Sigmoid colon (tissue), 6 donors: ENCODE measurements at regions not wholly inside any gene's neighbourhood (a gene's known extent, or its start where the extent isn't known, plus 50 kb on each side); places are given as distances from the start of the nearest gene placed in this dataset.

Experiments used
- DNase-seq: peaks from one replicate; pipeline ENCODE4 v3.0.0-alpha.2; 2019
- H3K27ac ChIP-seq, 4 donors: fragments of 200-600 bp; sonication (generic); one replicate each; pipeline ENCODE4 v1.5.1; 2016 to 2019; ENCODE audit warnings: mild to moderate bottlenecking in 1 of 4
- H3K27me3 ChIP-seq, 3 donors: fragments of 200-600 bp; sonication (generic); one replicate each; pipeline ENCODE4 v1.5.1; 2019; ENCODE audit warnings: mild to moderate bottlenecking in 1 of 3
- H3K36me3 ChIP-seq, 4 donors: fragments of 200-600 bp; sonication (generic); one replicate each; pipeline ENCODE4 v1.5.1; 2016 to 2019
- H3K4me1 ChIP-seq, 4 donors: fragments of 200-600 bp; sonication (generic); one replicate each; pipeline ENCODE4 v1.5.1; 2017 to 2019
- H3K4me3 ChIP-seq, 4 donors: fragments of 200-600 bp; sonication (generic); one replicate each; pipeline ENCODE4 v1.5.1; 2017 to 2019; ENCODE audit warnings: mild to moderate bottlenecking in 2 of 4, moderate library complexity in 1 of 4
- H3K9me3 ChIP-seq, 4 donors: fragments of 200-600 bp in 3 of 4; sonication (generic) in 3 of 4; one replicate each; pipeline versions ENCODE4 v1.5.1 to v1.6.1; 2013 to 2019
- CTCF ChIP-seq, 4 experiments: fragments of 450-650 bp in 3 of 4; fragments of 200-600 bp in 1 of 4; IDR thresholded peaks; one replicate each; pipeline ENCODE4 v1.5.1; 2016 to 2019; ENCODE audit warnings: antibody characterized with exemption in 4 of 4, mild to moderate bottlenecking in 3 of 4, moderate library complexity in 2 of 4
- EP300 ChIP-seq, 4 donors: sonication (generic); formaldehyde crosslinking; IDR thresholded peaks; one replicate each; pipeline ENCODE4 v1.6.1; 2017; ENCODE audit warnings: antibody characterized with exemption in 4 of 4
- POLR2A ChIP-seq, 2 donors: fragments of 450-650 bp; IDR thresholded peaks; one replicate each; pipeline ENCODE4 v1.6.1; 2016; ENCODE audit warnings: antibody characterized with exemption in 2 of 2, mild to moderate bottlenecking in 2 of 2, moderate library complexity in 2 of 2
- POLR2AphosphoS5 ChIP-seq, 4 donors: sonication (generic); formaldehyde crosslinking; IDR thresholded peaks; one replicate each; pipeline ENCODE4 v1.6.1; 2017; ENCODE audit warnings: antibody characterized with exemption in 4 of 4
- WGBS, 2 donors: extraction: QIAGEN DNeasy Blood & Tissue Kit; methylation state at CpG; one replicate each; pipeline ENCODE4 v1.1.7; 2013; 5-methylcytosine and 5-hydroxymethylcytosine counted together
- intact Hi-C: fragments of 100-400 bp; cut with DNase I; formaldehyde crosslinking; loops from one replicate; pipeline ENCODE4 v1.15.1; 2023
- donor health status: healthy with polysubstance abuse.
- donor health status: healthy.

DNA sequence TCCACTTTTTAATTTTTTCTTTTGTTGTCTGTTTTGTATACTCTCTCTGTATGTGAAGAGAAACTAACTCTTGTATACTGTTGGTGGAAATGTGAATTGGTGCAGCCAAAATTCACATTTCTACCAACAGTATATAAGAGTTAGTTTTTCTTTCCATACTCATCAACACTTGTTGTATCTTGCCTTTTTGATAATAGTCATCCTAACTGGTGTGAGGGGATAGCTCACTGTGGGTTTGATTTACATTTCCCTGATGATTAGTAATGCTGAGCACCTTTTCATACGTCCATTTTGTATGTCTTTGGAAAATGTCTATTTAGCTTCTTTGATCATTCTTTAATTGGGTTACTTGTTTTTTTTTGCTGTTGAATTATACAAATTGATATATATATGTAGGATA is 375.5 kb upstream of the IGFBP3 start:
- WGBS, 2 donors: 95% methylated on average over 1 of the region's 1 CpG
- H3K4me3 ChIP-seq: no peak overlapping the region

DNA sequence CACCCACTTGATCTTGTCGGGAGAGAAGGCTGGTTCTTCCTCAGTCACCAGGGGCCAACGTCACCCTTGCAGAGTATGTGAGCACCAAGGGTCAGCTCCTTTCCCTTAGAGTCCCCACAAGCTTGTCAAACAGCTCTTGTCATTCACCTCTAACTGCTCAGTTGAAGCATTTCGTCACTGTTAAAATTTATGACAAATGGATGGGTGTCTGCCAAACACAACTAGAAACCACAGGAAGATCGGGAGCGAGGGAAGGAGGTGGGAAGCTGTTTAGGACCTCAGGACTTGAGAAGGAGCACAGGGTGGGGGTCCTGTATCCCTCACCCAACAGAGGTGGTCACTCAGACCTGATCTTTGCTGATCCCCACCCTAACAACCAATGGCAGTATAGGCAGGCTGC is 373.3 kb upstream of the IGFBP3 start:
- Histone ChIP-seq H3K4me3 (no peak overlapping the region), H3K27ac (no peak overlapping the region), H3K27me3 (no peaks in the 10 kb centered on the region), H3K36me3 (no peaks in the 10 kb centered on the region), H3K9me3 (peaks cover 0 to 1% (median 0%) of the 10 kb centered on the region in 4 donors), H3K4me1 (no peaks in the 10 kb centered on the region)
- WGBS, 2 donors: 83 to 87% methylated on average over 5 of the region's 5 CpGs
- no peak for TF ChIP-seq CTCF (IDR thresholded peaks at IDR 0.05)
- no peak for DNase-seq
- intact Hi-C loops: no loop called here

More for the DNA sequence above, 375.5 kb upstream of the IGFBP3 start:
- intact Hi-C loops: no loop called here
- Histone ChIP-seq H3K9me3 (peaks cover 0 to 1% (median 0%) of the 10 kb centered on the region in 4 donors), H3K36me3 (no peaks in the 10 kb centered on the region), H3K27me3 (no peaks in the 10 kb centered on the region), H3K27ac (no peak overlapping the region), H3K4me1 (no peaks in the 10 kb centered on the region)
- TF ChIP-seq POLR2AphosphoS5 (IDR thresholded peaks at IDR 0.05) (no peak), CTCF (IDR thresholded peaks at IDR 0.05) (no peak), POLR2A (IDR thresholded peaks at IDR 0.05) (no peak), EP300 (IDR thresholded peaks at IDR 0.05) (no peak)
- no peak for DNase-seq

DNA sequence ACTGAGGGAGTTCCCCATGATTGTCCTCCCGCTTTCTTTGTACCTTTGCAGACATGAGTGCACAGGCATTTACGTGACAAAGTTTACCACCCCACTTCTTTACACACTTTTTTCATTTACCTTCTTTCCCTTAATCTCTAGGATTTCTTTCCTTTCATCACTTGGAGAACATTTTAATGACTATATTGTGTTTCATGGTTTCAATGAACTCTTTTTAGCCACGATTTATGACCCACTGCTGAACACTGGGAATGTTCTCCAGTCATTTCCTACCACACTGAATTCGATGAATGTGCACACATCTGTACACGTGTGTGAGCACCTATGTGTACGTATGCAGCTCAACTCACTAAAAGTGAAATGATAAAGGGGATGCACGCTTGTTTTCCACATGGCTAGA is 371.7 kb upstream of the IGFBP3 start:
- H3K27me3 ChIP-seq: no peaks in the 10 kb centered on the region
- intact Hi-C loops: no loop called here
- no peak for DNase-seq
- no peaks in the 10 kb centered on the region for H3K36me3 ChIP-seq
- no peaks in the 10 kb centered on the region for H3K4me1 ChIP-seq
- WGBS, 2 donors: 85 to 89% methylated on average over 7 of the region's 7 CpGs
- TF ChIP-seq POLR2AphosphoS5 (IDR thresholded peaks at IDR 0.05) (no peak), EP300 (IDR thresholded peaks at IDR 0.05) (no peak), POLR2A (IDR thresholded peaks at IDR 0.05) (no peak), CTCF (IDR thresholded peaks at IDR 0.05) (no peak)
- H3K9me3 ChIP-seq: no peaks in the 10 kb centered on the region
- no peak overlapping the region for H3K27ac ChIP-seq
- H3K4me3 ChIP-seq: no peak overlapping the region

DNA sequence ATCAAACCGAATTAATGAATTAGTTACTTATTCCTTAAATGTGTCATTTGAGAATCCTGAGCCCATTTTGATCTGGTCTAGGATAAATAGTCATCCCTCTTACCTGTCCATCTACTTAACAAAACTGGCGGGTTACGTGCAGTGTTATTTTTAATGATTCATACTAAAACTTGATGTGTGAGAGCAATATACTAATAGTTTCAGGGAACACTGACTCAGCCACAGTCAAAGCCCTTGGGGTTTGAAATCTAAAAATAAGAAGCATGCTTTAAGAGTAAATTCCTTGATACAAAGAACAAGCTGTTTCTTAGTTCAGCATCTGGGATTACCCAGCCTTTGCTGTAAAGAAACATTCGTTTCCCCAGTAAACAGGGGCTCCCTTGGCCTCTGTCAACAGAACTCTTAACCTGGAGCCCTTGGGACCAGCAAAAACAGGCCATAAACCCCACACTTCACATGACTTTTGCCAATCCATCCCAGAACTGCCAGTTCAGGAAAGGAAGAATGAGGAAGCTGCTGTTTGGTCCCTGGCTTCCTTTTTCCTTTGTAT is 370.6 kb upstream of the IGFBP3 start:
- Histone ChIP-seq H3K27me3 (no peaks in the 10 kb centered on the region), H3K9me3 (no peaks in the 10 kb centered on the region), H3K36me3 (no peaks in the 10 kb centered on the region), H3K4me1 (no peaks in the 10 kb centered on the region), H3K4me3 (no peak overlapping the region), H3K27ac (no peak overlapping the region)
- WGBS, 2 donors: 57 to 62% methylated on average over 4 of the region's 4 CpGs
- intact Hi-C loops: no loop called here
- DNase-seq: no peak
- no peak for TF ChIP-seq CTCF (IDR thresholded peaks at IDR 0.05)
- peak in 2 of 4 donors; percentile 7 to 12 for TF ChIP-seq POLR2AphosphoS5 (IDR thresholded peaks at IDR 0.05)

GRCh38 chr7:46291050-46291438 is 370.0 kb upstream of the IGFBP3 start:
- TF ChIP-seq EP300 (IDR thresholded peaks at IDR 0.05): no peak
- no peak for TF ChIP-seq POLR2A (IDR thresholded peaks at IDR 0.05)
- no peak for TF ChIP-seq CTCF (IDR thresholded peaks at IDR 0.05)
- TF ChIP-seq POLR2AphosphoS5 (IDR thresholded peaks at IDR 0.05): no peak
- DNase-seq: no peak

More at GRCh38 chr7:46291050-46291438, 370.0 kb upstream of the IGFBP3 start:
- WGBS, 2 donors: 57 to 63% methylated on average over 5 of the region's 5 CpGs
- Histone ChIP-seq H3K36me3 (no peaks in the 10 kb centered on the region), H3K4me1 (no peaks in the 10 kb centered on the region), H3K9me3 (no peaks in the 10 kb centered on the region), H3K27ac (no peak overlapping the region), H3K4me3 (no peak overlapping the region), H3K27me3 (no peaks in the 10 kb centered on the region)
- intact Hi-C loops: no loop called here
